NB4 (cell line): ENCODE measurements at regions not wholly inside any gene's neighbourhood (a gene's known extent, or its start where the extent isn't known, plus 50 kb on each side); places are given as distances from the start of the nearest gene placed in this dataset.

Experiments used
- MYC ChIP-seq: IDR thresholded peaks from 2 replicates; pipeline ENCODE4 v1.6.1; 2011; ENCODE audit warnings: low read depth, low read length
- POLR2A ChIP-seq: IDR thresholded peaks from 2 replicates; pipeline ENCODE4 v1.6.1; 2011; ENCODE audit warnings: mild to moderate bottlenecking; ENCODE audit not compliant: insufficient read length; ENCODE audit errors: extremely low read depth
- TF ChIP-seq, protein P1 (sequence below): IDR thresholded peaks from one replicate; pipeline ENCODE4 v1.5.1; 2012; ENCODE audit warnings: low read depth, low read length
- TF ChIP-seq, protein P2 (sequence below): IDR thresholded peaks from 2 replicates; pipeline ENCODE4 v1.6.1; 2011; ENCODE audit warnings: low read depth, low read length

GRCh38 chr7:26441611-26442277, 150.1 kb downstream of the SNX10 start:
- no peak for TF ChIP-seq POLR2A
- TF ChIP-seq, protein P1, sequence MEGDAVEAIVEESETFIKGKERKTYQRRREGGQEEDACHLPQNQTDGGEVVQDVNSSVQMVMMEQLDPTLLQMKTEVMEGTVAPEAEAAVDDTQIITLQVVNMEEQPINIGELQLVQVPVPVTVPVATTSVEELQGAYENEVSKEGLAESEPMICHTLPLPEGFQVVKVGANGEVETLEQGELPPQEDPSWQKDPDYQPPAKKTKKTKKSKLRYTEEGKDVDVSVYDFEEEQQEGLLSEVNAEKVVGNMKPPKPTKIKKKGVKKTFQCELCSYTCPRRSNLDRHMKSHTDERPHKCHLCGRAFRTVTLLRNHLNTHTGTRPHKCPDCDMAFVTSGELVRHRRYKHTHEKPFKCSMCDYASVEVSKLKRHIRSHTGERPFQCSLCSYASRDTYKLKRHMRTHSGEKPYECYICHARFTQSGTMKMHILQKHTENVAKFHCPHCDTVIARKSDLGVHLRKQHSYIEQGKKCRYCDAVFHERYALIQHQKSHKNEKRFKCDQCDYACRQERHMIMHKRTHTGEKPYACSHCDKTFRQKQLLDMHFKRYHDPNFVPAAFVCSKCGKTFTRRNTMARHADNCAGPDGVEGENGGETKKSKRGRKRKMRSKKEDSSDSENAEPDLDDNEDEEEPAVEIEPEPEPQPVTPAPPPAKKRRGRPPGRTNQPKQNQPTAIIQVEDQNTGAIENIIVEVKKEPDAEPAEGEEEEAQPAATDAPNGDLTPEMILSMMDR, result no peak
- TF ChIP-seq, protein P2, sequence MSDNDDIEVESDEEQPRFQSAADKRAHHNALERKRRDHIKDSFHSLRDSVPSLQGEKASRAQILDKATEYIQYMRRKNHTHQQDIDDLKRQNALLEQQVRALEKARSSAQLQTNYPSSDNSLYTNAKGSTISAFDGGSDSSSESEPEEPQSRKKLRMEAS, result no peak
- TF ChIP-seq MYC, result no peak
